H1 (cell line): ENCODE measurements at regions not wholly inside any gene's neighbourhood (a gene's known extent, or its start where the extent isn't known, plus 50 kb on each side); places are given as distances from the start of the nearest gene placed in this dataset.

Experiments
- CTCF ChIA-PET: fragments of 300-600 bp; sonication (Branson Sonifier 250); formaldehyde crosslinking; loops from one replicate; lab custom pipeline; 2021; ENCODE audit not compliant: partially characterized antibody; lab: Charles Lee
- POLR2A ChIA-PET: fragments of 300-600 bp; sonication (Branson Sonifier 250); formaldehyde crosslinking; loops from one replicate; lab custom pipeline; 2021; ENCODE audit warnings: inconsistent platforms; ENCODE audit not compliant: partially characterized antibody; lab: Charles Lee
- DNase-seq, 2 experiments: peaks; one replicate each; pipeline versions ENCODE4 v3.0.0 to v3.0.0-alpha.2; 2010 to 2022; ENCODE audit warnings: low spot score in 2 of 2, low read depth in 1 of 2, mixed read lengths in 1 of 2
- FAIRE-seq: peaks from 2 replicates; lab custom pipeline; 2011; peaks lifted over from hg19 to GRCh38; lab: Jason Lieb, UNC
- H2AFZ ChIP-seq: 2 replicates; pipeline ENCODE4 v1.8.1; 2012; ENCODE audit warnings: low read length, inconsistent platforms
- H2AK5ac ChIP-seq: 2 replicates; pipeline ENCODE4 v1.6.1; 2013; ENCODE audit warnings: low read depth, low read length
- H2BK120ac ChIP-seq: replicated peaks from 2 replicates; pipeline ENCODE3; 2013; ENCODE audit warnings: low read depth, low read length, inconsistent platforms
- H2BK12ac ChIP-seq: 2 replicates; pipeline ENCODE4 v1.6.1; 2013; ENCODE audit warnings: low read depth, low read length
- H2BK15ac ChIP-seq: 2 replicates; pipeline ENCODE4 v1.6.1; 2013; ENCODE audit warnings: low read length
- H2BK20ac ChIP-seq: 2 replicates; pipeline ENCODE4 v1.6.1; 2013; ENCODE audit warnings: low read length
- H2BK5ac ChIP-seq: 2 replicates; pipeline ENCODE4 v1.6.1; 2013; ENCODE audit warnings: low read depth, low read length
- H3K14ac ChIP-seq: 2 replicates; pipeline ENCODE4 v1.6.1; 2013; ENCODE audit warnings: inconsistent platforms; ENCODE audit not compliant: insufficient read length
- H3K18ac ChIP-seq: 2 replicates; pipeline ENCODE4 v1.6.1; 2013; ENCODE audit warnings: low read length; ENCODE audit errors: extremely low read depth
- H3K23ac ChIP-seq: 2 replicates; pipeline ENCODE4 v1.6.1; 2013; ENCODE audit warnings: inconsistent platforms; ENCODE audit not compliant: insufficient read length
- H3K23me2 ChIP-seq: 2 replicates; pipeline ENCODE4 v1.6.1; 2013; ENCODE audit warnings: low read depth, low read length
- H3K27ac ChIP-seq: 2 replicates; pipeline ENCODE4 v1.6.1; 2011; ENCODE audit warnings: low read depth, low read length, inconsistent platforms
- H3K27me3 ChIP-seq, 4 experiments: replicated peaks in 1 of 4; 1 replicate in 1 of 4; 2 replicates in 3 of 4; pipeline versions ENCODE4 v1.6.1 to v1.8.1; 2011 to 2013; ENCODE audit warnings: low read length in 3 of 4, mild to moderate bottlenecking in 3 of 4, inconsistent platforms in 2 of 4, mixed read lengths in 2 of 4, moderate library complexity in 1 of 4; ENCODE audit not compliant: control insufficient read depth in 3 of 4, insufficient read depth in 3 of 4; ENCODE audit errors: extremely low read depth in 1 of 4
- H3K36me3 ChIP-seq, 4 experiments: 2 replicates each; pipeline versions ENCODE4 v1.6.1 to v1.8.1; 2011 to 2013; ENCODE audit warnings: mild to moderate bottlenecking in 4 of 4, low read length in 3 of 4, moderate library complexity in 2 of 4, control low read depth in 1 of 4, inconsistent platforms in 1 of 4; ENCODE audit not compliant: insufficient read depth in 4 of 4, control insufficient read depth in 2 of 4
- H3K4ac ChIP-seq: replicated peaks from 2 replicates; pipeline ENCODE3; 2013; ENCODE audit warnings: low read length, low read depth, mixed read lengths, inconsistent platforms; ENCODE audit not compliant: insufficient read length
- H3K4me1 ChIP-seq, 4 experiments: replicated peaks in 1 of 4; 1 replicate in 1 of 4; 2 replicates in 3 of 4; pipeline versions ENCODE4 v1.6.1 to v1.8.1; 2011 to 2013; ENCODE audit warnings: low read length in 3 of 4, inconsistent platforms in 2 of 4, mixed read lengths in 1 of 4; ENCODE audit not compliant: insufficient read depth in 4 of 4, control insufficient read depth in 3 of 4
- H3K4me2 ChIP-seq, 2 experiments: 2 replicates each; pipeline versions ENCODE4 v1.6.1 to v1.8.1; 2011 to 2013; ENCODE audit warnings: low read depth in 2 of 2, low read length in 2 of 2, control low read depth in 1 of 2, inconsistent platforms in 1 of 2, mild to moderate bottlenecking in 1 of 2; ENCODE audit not compliant: insufficient read depth in 1 of 2
- H3K4me3 ChIP-seq, 4 experiments: fragments of 200-600, 300-600 bp in 1 of 4; sonication (generic), shearing (Covaris generic), sonication (Bioruptor Twin) in 1 of 4; 2 replicates each; pipeline versions ENCODE4 v1.5.1 to v1.8.1; 2011 to 2016; ENCODE audit warnings: low read length in 4 of 4, low read depth in 3 of 4, control low read depth in 2 of 4, inconsistent platforms in 2 of 4, mild to moderate bottlenecking in 2 of 4, mixed read lengths in 1 of 4, moderate library complexity in 1 of 4; ENCODE audit not compliant: insufficient read depth in 2 of 4; ENCODE audit errors: extremely low read depth in 1 of 4
- H3K56ac ChIP-seq: replicated peaks from 2 replicates; pipeline ENCODE3; 2013; ENCODE audit warnings: low read depth, mild to moderate bottlenecking, mixed read lengths, low read length, inconsistent platforms; ENCODE audit not compliant: insufficient read length
- H3K79me1 ChIP-seq: 2 replicates; pipeline ENCODE4 v1.6.1; 2013; ENCODE audit warnings: low read depth, low read length, control low read depth
- H3K79me2 ChIP-seq, 2 experiments: 2 replicates each; pipeline versions ENCODE4 v1.6.1 to v1.8.1; 2012 to 2013; ENCODE audit warnings: low read length in 2 of 2, mild to moderate bottlenecking in 2 of 2, inconsistent platforms in 1 of 2; ENCODE audit not compliant: insufficient read depth in 2 of 2, control insufficient read depth in 1 of 2
- H3K9ac ChIP-seq, 4 experiments: replicated peaks in 1 of 4; 1 replicate in 1 of 4; 2 replicates in 3 of 4; pipeline versions ENCODE4 v1.6.1 to v1.8.1; 2011 to 2013; ENCODE audit warnings: low read depth in 3 of 4, low read length in 3 of 4, control low read depth in 2 of 4, mild to moderate bottlenecking in 2 of 4, moderate library complexity in 2 of 4, inconsistent platforms in 1 of 4; ENCODE audit errors: extremely low read depth in 1 of 4
- H3K9me3 ChIP-seq, 2 experiments: 2 replicates each; pipeline versions ENCODE4 v1.6.1 to v1.8.1; 2012 to 2013; ENCODE audit warnings: mild to moderate bottlenecking in 2 of 2, moderate library complexity in 2 of 2, control low read depth in 1 of 2, inconsistent platforms in 1 of 2, low read depth in 1 of 2, low read length in 1 of 2, mixed read lengths in 1 of 2; ENCODE audit not compliant: insufficient read depth in 2 of 2
- H4K20me1 ChIP-seq, 2 experiments: replicated peaks in 1 of 2; 2 replicates each; pipeline versions ENCODE3 to v1.8.1; 2011 to 2013; ENCODE audit warnings: inconsistent platforms in 2 of 2, low read length in 2 of 2, mild to moderate bottlenecking in 1 of 2; ENCODE audit not compliant: insufficient read depth in 2 of 2, control insufficient read depth in 1 of 2
- H4K5ac ChIP-seq: 2 replicates; pipeline ENCODE4 v1.6.1; 2013; ENCODE audit warnings: low read length, low read depth, mixed read lengths, inconsistent platforms; ENCODE audit not compliant: insufficient read length
- H4K8ac ChIP-seq: 2 replicates; pipeline ENCODE4 v1.8.0; 2013; ENCODE audit warnings: mild to moderate bottlenecking, moderate library complexity, low read length, inconsistent platforms; ENCODE audit not compliant: insufficient read depth; ENCODE audit errors: extremely low read depth
- H4K91ac ChIP-seq: replicated peaks from 2 replicates; pipeline ENCODE3; 2013; ENCODE audit warnings: low read length, mixed read lengths, inconsistent platforms; ENCODE audit not compliant: insufficient read length
- BRCA1 ChIP-seq: IDR thresholded peaks from 2 replicates; pipeline ENCODE4 v1.6.1; 2012; ENCODE audit warnings: low read depth, low read length, improper control_type of control experiment
- CTBP2 ChIP-seq: IDR thresholded peaks from 2 replicates; pipeline ENCODE4 v1.7.0; 2011; ENCODE audit warnings: borderline replicate concordance, mild to moderate bottlenecking, moderate library complexity, mixed read lengths, low read length; ENCODE audit not compliant: insufficient read depth, insufficient read length
- KDM5A ChIP-seq: fragments of 200-600 bp; IDR thresholded peaks from 2 replicates; pipeline ENCODE4 v1.7.1; 2012; ENCODE audit warnings: mild to moderate bottlenecking, low read length, inconsistent platforms, mixed read lengths
- WGBS, 2 experiments: shearing (Covaris generic) in 1 of 2; methylation state at CpG; one replicate each; pipeline versions ENCODE4 v1.1.6 to v1.1.7; 2013 to 2015; ENCODE audit warnings: low lambda C conversion rate in 2 of 2, mixed read lengths in 2 of 2, inconsistent platforms in 1 of 2, low coverage in 1 of 2, missing lambda C conversion rate in 1 of 2; ENCODE audit not compliant: insufficient replicate concordance in 2 of 2, insufficient coverage in 1 of 2, insufficient read length in 1 of 2; ENCODE audit errors: extremely low coverage in 1 of 2, missing lambda C conversion rate in 1 of 2; 5-methylcytosine and 5-hydroxymethylcytosine counted together

GRCh38 chr14:97055355-97055754 is 258.2 kb downstream of the VRK1 start:
- no peaks in the 10 kb centered on the region for H3K9me3 ChIP-seq
- H3K36me3 ChIP-seq: no peaks in the 10 kb centered on the region
- H3K56ac ChIP-seq: no peak overlapping the region
- 0 out of 2 replicates have a peak, but pooled peaks cover 2% of the 10 kb centered on the region for H3K79me1 ChIP-seq
- no peak overlapping the region for H3K27ac ChIP-seq
- no peak overlapping the region for H4K91ac ChIP-seq
- no peak overlapping the region for H2BK5ac ChIP-seq
- H3K4me2 ChIP-seq: no peak overlapping the region
- H2BK20ac ChIP-seq: no peak overlapping the region
- no peaks in the 10 kb centered on the region for H3K27me3 ChIP-seq
- no peak overlapping the region for H3K9ac ChIP-seq
- no peak overlapping the region for H4K8ac ChIP-seq
- CTCF ChIA-PET: interaction anchor here (0.6 to 1.9 kb wide), 7 partner anchors 8 to 220 kb away, joined by 3 to 6 read pairs (median 3); no protein-coding TSS in a partner anchor
- H4K5ac ChIP-seq: no peak overlapping the region
- H2BK120ac ChIP-seq: no peak overlapping the region
- no peak overlapping the region for H2AK5ac ChIP-seq
- no peak overlapping the region for H3K23ac ChIP-seq
- no peak overlapping the region for H2AFZ ChIP-seq
- no peak overlapping the region for H3K14ac ChIP-seq
- DNase-seq: no peak
- peaks cover 0 to 3% (median 1%) of the 10 kb centered on the region in 4 experiments; a peak in 2 of 7 replicates for H3K4me1 ChIP-seq
- no peaks in the 10 kb centered on the region for H4K20me1 ChIP-seq
- peaks cover 4% of the 10 kb centered on the region for H3K23me2 ChIP-seq
- FAIRE-seq: no peak
- 80% methylated on average over 9 of the region's 9 CpGs; no CpG with 5 or more reads in 1 of the 2 experiments for WGBS, 2 experiments
- no peak overlapping the region for H3K4me3 ChIP-seq
- no peak overlapping the region for H3K4ac ChIP-seq
- no peak overlapping the region for H2BK15ac ChIP-seq
- no peak overlapping the region for H3K18ac ChIP-seq
- POLR2A ChIA-PET: no interaction called here
- H2BK12ac ChIP-seq: no peak overlapping the region
- H3K79me2 ChIP-seq: no peaks in the 10 kb centered on the region
- TF ChIP-seq CTBP2 (no peak), KDM5A (no peak), BRCA1 (no peak)
